HL-60 (cell line): ENCODE measurements at regions not wholly inside any gene's neighbourhood (a gene's known extent, or its start where the extent isn't known, plus 50 kb on each side); places are given as distances from the start of the nearest gene placed in this dataset.

Experiments
- POLR2AphosphoS5 ChIP-seq: IDR thresholded peaks from 2 replicates; pipeline ENCODE4 v1.6.1; 2012; ENCODE audit warnings: low read depth
- REST ChIP-seq: IDR thresholded peaks from 2 replicates; pipeline ENCODE4 v1.6.1; 2012; ENCODE audit warnings: low read depth; ENCODE audit not compliant: insufficient replicate concordance
- TF ChIP-seq, protein P1 (sequence below): IDR thresholded peaks from one replicate; pipeline ENCODE4 v1.5.1; 2011; ENCODE audit warnings: low read length, control low read depth, inconsistent platforms; ENCODE audit not compliant: insufficient read depth

GRCh38 chr17:77779711-77780539 is 178.6 kb upstream of the TNRC6C start:
- no peak for TF ChIP-seq REST
- TF ChIP-seq, protein P1, sequence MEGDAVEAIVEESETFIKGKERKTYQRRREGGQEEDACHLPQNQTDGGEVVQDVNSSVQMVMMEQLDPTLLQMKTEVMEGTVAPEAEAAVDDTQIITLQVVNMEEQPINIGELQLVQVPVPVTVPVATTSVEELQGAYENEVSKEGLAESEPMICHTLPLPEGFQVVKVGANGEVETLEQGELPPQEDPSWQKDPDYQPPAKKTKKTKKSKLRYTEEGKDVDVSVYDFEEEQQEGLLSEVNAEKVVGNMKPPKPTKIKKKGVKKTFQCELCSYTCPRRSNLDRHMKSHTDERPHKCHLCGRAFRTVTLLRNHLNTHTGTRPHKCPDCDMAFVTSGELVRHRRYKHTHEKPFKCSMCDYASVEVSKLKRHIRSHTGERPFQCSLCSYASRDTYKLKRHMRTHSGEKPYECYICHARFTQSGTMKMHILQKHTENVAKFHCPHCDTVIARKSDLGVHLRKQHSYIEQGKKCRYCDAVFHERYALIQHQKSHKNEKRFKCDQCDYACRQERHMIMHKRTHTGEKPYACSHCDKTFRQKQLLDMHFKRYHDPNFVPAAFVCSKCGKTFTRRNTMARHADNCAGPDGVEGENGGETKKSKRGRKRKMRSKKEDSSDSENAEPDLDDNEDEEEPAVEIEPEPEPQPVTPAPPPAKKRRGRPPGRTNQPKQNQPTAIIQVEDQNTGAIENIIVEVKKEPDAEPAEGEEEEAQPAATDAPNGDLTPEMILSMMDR = no peak
- no peak for TF ChIP-seq POLR2AphosphoS5
